KOPT-K1 (cell line): ENCODE measurements at regions not wholly inside any gene's neighbourhood (a gene's known extent, or its start where the extent isn't known, plus 50 kb on each side); places are given as distances from the start of the nearest gene placed in this dataset.
"Not testable (repeated sequence)": the region's sequence is repeated elsewhere in the genome, so short reads cannot be mapped to it uniquely, and the experiment has no call there.

ENCODE experiments used
- H3K27ac ChIP-seq: fragments of 200-600 bp; sonication (generic); 2 replicates; pipeline ENCODE4 v1.5.1; 2016; ENCODE audit warnings: antibody characterized with exemption, mild to moderate bottlenecking, low read depth, low read length; ENCODE audit not compliant: poor library complexity, severe bottlenecking
- H3K36me3 ChIP-seq: fragments of 200-600 bp; sonication (generic); 2 replicates; pipeline ENCODE4 v1.5.1; 2017; ENCODE audit warnings: antibody characterized with exemption, mild to moderate bottlenecking, low read length, moderate library complexity; ENCODE audit not compliant: insufficient read depth
- H3K9me3 ChIP-seq: fragments of 200-600 bp; sonication (generic); 2 replicates; pipeline ENCODE4 v1.5.1; 2017; ENCODE audit warnings: antibody characterized with exemption, low read length, mild to moderate bottlenecking; ENCODE audit not compliant: insufficient read depth, poor library complexity, severe bottlenecking

- H3K27ac ChIP-seq, result no peak overlapping the region
- H3K36me3 ChIP-seq, result no peaks in the 10 kb centered on the region
- no peaks in the 10 kb centered on the region for H3K9me3 ChIP-seq
These were observed 275.3 kb downstream of the CRLF2 start for GRCh38 chrX:936979-937769.

GRCh38 chrX:933611-934010, 278.8 kb downstream of the CRLF2 start:
- Histone ChIP-seq H3K36me3 (no peaks in the 10 kb centered on the region), H3K9me3 (no peaks in the 10 kb centered on the region), H3K27ac (no peak overlapping the region)

GRCh38 chrX:928606-929005, 283.8 kb downstream of the CRLF2 start:
- H3K9me3 ChIP-seq, result no peaks in the 10 kb centered on the region
- H3K27ac ChIP-seq, result no peak overlapping the region
- no peaks in the 10 kb centered on the region for H3K36me3 ChIP-seq

GRCh38 chrX:926991-927390, 285.5 kb downstream of the CRLF2 start:
- no peak overlapping the region for H3K27ac ChIP-seq
- no peaks in the 10 kb centered on the region for H3K9me3 ChIP-seq
- H3K36me3 ChIP-seq, result no peaks in the 10 kb centered on the region

GRCh38 chrX:926070-926469, 286.4 kb downstream of the CRLF2 start:
- H3K27ac ChIP-seq, result no peak overlapping the region
- H3K9me3 ChIP-seq, result no peaks in the 10 kb centered on the region
- H3K36me3 ChIP-seq, result no peaks in the 10 kb centered on the region

GRCh38 chrX:925652-926061, 286.8 kb downstream of the CRLF2 start:
- H3K36me3 ChIP-seq, result no peaks in the 10 kb centered on the region
- H3K9me3 ChIP-seq, result no peaks in the 10 kb centered on the region
- no peak overlapping the region for H3K27ac ChIP-seq

GRCh38 chrX:925094-925493, 287.4 kb downstream of the CRLF2 start:
- no peak overlapping the region for H3K27ac ChIP-seq
- no peaks in the 10 kb centered on the region for H3K9me3 ChIP-seq

GRCh38 chrX:924017-924416, 288.4 kb downstream of the CRLF2 start:
- Histone ChIP-seq H3K36me3 (no peaks in the 10 kb centered on the region), H3K9me3 (no peaks in the 10 kb centered on the region), H3K27ac (no peak overlapping the region)

More at GRCh38 chrX:925094-925493, 287.4 kb downstream of the CRLF2 start:
- H3K36me3 ChIP-seq, result no peaks in the 10 kb centered on the region

- Histone ChIP-seq H3K36me3 (no peaks in the 10 kb centered on the region), H3K9me3 (no peaks in the 10 kb centered on the region), H3K27ac (no peak overlapping the region)
These were observed 289.7 kb downstream of the SHOX start for GRCh38 chrX:920234-920799.

- Histone ChIP-seq H3K27ac (no peak overlapping the region), H3K9me3 (no peaks in the 10 kb centered on the region), H3K36me3 (no peaks in the 10 kb centered on the region)
These were observed 285.6 kb downstream of the SHOX start for GRCh38 chrX:916230-916599.

- H3K9me3 ChIP-seq, result no peaks in the 10 kb centered on the region
- no peak overlapping the region for H3K27ac ChIP-seq
- H3K36me3 ChIP-seq, result no peaks in the 10 kb centered on the region
These were observed 285.0 kb downstream of the SHOX start for GRCh38 chrX:915427-916229.

- H3K36me3 ChIP-seq, result no peaks in the 10 kb centered on the region
- no peaks in the 10 kb centered on the region for H3K9me3 ChIP-seq
- H3K27ac ChIP-seq, result no peak overlapping the region
These were observed 283.6 kb downstream of the SHOX start for GRCh38 chrX:914206-914605.

- Histone ChIP-seq H3K9me3 (no peaks in the 10 kb centered on the region), H3K27ac (no peak overlapping the region), H3K36me3 (no peaks in the 10 kb centered on the region)
These were observed 282.1 kb downstream of the SHOX start for GRCh38 chrX:912677-913076.

- H3K9me3 ChIP-seq, H3K36me3 ChIP-seq, H3K27ac ChIP-seq: not testable (repeated sequence)
These were observed 278.5 kb downstream of the SHOX start for GRCh38 chrX:909068-909467.

- Histone ChIP-seq H3K27ac (no peak overlapping the region), H3K36me3 (no peaks in the 10 kb centered on the region), H3K9me3 (no peaks in the 10 kb centered on the region)
These were observed 276.0 kb downstream of the SHOX start for GRCh38 chrX:906586-906985.
